22Rv1 (cell line): ENCODE measurements at regions not wholly inside any gene's neighbourhood (a gene's known extent, or its start where the extent isn't known, plus 50 kb on each side); places are given as distances from the start of the nearest gene placed in this dataset.

Experiments
- ZFX ChIP-seq: fragments of 450-650 bp; IDR thresholded peaks from 2 replicates; pipeline ENCODE4 v1.6.1; 2017; ENCODE audit warnings: antibody characterized with exemption, borderline replicate concordance
- TF ChIP-seq, protein P1 (sequence below): fragments of 450-650 bp; IDR thresholded peaks from 2 replicates; pipeline ENCODE4 v1.5.1; 2017; ENCODE audit warnings: mild to moderate bottlenecking

DNA sequence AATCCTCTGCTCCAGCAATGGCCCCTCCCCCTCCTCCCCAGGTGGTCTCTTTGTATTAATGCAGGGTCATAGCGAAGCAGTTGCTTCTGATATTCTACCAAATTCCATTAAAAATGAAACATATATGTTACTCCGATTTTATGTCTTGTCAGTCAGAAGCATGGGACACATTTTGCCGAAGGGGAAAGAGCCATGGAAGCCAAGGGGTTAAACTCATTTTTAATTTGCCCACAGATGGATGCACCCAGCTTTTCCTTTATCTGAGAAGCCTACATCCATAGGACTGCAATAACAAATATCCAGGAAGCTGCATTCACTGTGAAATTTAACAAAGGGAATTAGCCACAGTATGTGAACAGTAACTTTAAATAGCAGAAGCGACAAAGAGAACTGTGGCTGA lies 688.2 kb downstream of the QKI start:
- TF ChIP-seq, protein P1, sequence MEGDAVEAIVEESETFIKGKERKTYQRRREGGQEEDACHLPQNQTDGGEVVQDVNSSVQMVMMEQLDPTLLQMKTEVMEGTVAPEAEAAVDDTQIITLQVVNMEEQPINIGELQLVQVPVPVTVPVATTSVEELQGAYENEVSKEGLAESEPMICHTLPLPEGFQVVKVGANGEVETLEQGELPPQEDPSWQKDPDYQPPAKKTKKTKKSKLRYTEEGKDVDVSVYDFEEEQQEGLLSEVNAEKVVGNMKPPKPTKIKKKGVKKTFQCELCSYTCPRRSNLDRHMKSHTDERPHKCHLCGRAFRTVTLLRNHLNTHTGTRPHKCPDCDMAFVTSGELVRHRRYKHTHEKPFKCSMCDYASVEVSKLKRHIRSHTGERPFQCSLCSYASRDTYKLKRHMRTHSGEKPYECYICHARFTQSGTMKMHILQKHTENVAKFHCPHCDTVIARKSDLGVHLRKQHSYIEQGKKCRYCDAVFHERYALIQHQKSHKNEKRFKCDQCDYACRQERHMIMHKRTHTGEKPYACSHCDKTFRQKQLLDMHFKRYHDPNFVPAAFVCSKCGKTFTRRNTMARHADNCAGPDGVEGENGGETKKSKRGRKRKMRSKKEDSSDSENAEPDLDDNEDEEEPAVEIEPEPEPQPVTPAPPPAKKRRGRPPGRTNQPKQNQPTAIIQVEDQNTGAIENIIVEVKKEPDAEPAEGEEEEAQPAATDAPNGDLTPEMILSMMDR: no peak
- no peak for TF ChIP-seq ZFX
